ENCODE measurements at regions not wholly inside any gene's neighbourhood (a gene's known extent, or its start where the extent isn't known, plus 50 kb on each side); places are given as distances from the start of the nearest gene placed in this dataset.
A peak's percentile ranks its signal among the peaks of the same experiment; 100 is the strongest.

DNA sequence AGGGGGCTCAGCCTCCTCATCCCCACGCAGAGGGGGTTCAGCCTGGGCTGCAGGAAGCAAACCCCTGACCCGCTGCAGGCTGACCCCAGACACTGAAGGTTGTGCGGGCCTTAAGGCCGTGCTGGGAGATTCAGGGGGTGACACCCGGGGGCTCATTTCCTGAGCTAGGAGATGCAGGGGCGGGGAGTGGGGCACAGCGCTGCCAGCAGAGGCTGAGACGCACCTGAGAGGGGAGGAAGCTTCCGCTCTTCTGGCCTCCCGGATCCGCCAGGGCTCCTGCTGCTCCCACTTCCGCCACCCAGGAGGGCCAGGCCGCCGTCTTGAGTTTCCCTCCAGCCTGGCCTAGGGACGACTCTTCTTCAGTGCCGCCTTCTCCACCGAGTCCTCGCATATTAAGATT is 173.2 kb upstream of the FOXF1 start:
- H3K27ac ChIP-seq, result no peak overlapping the region
- no peaks in the 10 kb centered on the region; a peak in 1 of 22 replicates for H4K20me1 ChIP-seq
- H3K4me2 ChIP-seq, result no peak overlapping the region
- H3K27me3 ChIP-seq, result peaks cover 0 to 13% (median 8%) of the 10 kb centered on the region in 11 experiments; a peak in 6 of 22 replicates
- H3K9ac ChIP-seq, result no peak overlapping the region
- peaks cover 0 to 10% (median 3%) of the 10 kb centered on the region in 10 experiments; a peak in 8 of 20 replicates for H3K4me1 ChIP-seq
- no peaks in the 10 kb centered on the region for H3K9me3 ChIP-seq (replicated peaks in 1 of 11)
- TF ChIP-seq Cebpa-rat (IDR thresholded peaks at IDR 0.05), result no peak
- no peak overlapping the region for H3K4me3 ChIP-seq
- no peaks in the 10 kb centered on the region for H3K36me3 ChIP-seq

- TF ChIP-seq Cebpa-rat (IDR thresholded peaks at IDR 0.05), result no peak
- no peak overlapping the region for H3K4me2 ChIP-seq
- no peak overlapping the region for H3K9ac ChIP-seq
- no peaks in the 10 kb centered on the region for H3K36me3 ChIP-seq
- no peak overlapping the region for H3K27ac ChIP-seq
- H3K27me3 ChIP-seq, result peaks cover 0 to 19% (median 9%) of the 10 kb centered on the region in 11 experiments; a peak in 11 of 22 replicates
- H4K20me1 ChIP-seq, result no peaks in the 10 kb centered on the region; a peak in 1 of 22 replicates
- H3K4me1 ChIP-seq, result peaks cover 0 to 10% (median 6%) of the 10 kb centered on the region in 10 experiments; a peak in 8 of 20 replicates
- H3K9me3 ChIP-seq (replicated peaks in 1 of 11), result no peaks in the 10 kb centered on the region
- no peak overlapping the region for H3K4me3 ChIP-seq
Measured at GRCh38 chr16:86337581-86338402, 172.5 kb upstream of the FOXF1 start.

DNA sequence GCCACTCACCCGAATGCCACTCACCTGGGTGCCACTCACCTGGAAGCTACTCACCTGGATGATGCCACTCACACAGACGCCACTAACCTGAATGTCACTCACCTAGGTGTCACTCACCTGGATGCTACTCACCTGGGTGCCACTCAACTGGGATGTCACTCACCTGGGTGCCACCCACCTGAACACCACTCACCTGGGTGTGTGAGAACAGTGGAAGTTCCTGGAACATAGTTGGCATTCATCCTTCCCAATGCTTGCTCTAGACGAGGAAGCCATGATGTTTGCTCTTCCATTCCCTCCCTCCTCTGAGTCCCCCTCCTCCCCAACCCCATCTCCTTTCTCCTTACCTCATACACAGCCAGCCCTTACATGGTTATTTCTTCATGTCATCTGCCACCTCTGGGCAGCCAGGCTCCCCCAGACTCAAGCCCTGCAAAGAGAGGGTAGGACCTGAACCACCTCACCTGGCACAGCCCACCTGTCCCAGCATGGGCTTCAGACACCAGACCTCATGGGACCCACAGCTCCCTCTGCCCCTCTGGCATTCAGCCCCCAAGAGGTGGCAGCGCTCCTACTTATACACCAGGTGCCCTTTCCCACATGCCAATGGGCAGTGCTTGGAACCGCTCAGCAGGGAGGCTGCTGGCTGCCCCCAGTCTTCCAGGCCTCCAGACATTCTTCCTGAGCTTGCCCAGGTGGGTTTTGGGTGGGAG is 171.8 kb upstream of the FOXF1 start:
- Histone ChIP-seq H3K9ac (no peak overlapping the region), H3K4me3 (no peak overlapping the region), H3K27me3 (peaks cover 0 to 24% (median 15%) of the 10 kb centered on the region in 11 experiments; a peak in 11 of 22 replicates), H3K36me3 (no peaks in the 10 kb centered on the region), H3K27ac (no peak overlapping the region), H4K20me1 (no peaks in the 10 kb centered on the region; a peak in 1 of 22 replicates), H3K9me3 (replicated peaks in 1 of 11) (no peaks in the 10 kb centered on the region), H3K4me1 (peaks cover 0 to 10% (median 6%) of the 10 kb centered on the region in 10 experiments; a peak in 8 of 20 replicates), H3K4me2 (no peak overlapping the region)
- no peak for TF ChIP-seq Cebpa-rat (IDR thresholded peaks at IDR 0.05)

GRCh38 chr16:86342161-86342834 is 168.0 kb upstream of the FOXF1 start:
- Histone ChIP-seq H3K36me3 (no peaks in the 10 kb centered on the region), H3K27me3 (peaks cover 0 to 31% (median 19%) of the 10 kb centered on the region in 11 experiments; a peak in 13 of 22 replicates), H3K4me1 (peaks cover 0 to 10% (median 6%) of the 10 kb centered on the region in 10 experiments; a peak in 8 of 20 replicates), H3K4me3 (no peak overlapping the region), H3K4me2 (peak overlapping the region in 2 of 11 experiments; percentile 17 to 25; a peak in 2 of 22 replicates), H3K9ac (no peak overlapping the region), H4K20me1 (no peaks in the 10 kb centered on the region; a peak in 1 of 22 replicates), H3K27ac (no peak overlapping the region), H3K9me3 (replicated peaks in 1 of 11) (no peaks in the 10 kb centered on the region)
- TF ChIP-seq Cebpa-rat (IDR thresholded peaks at IDR 0.05), result no peak

GRCh38 chr16:86343027-86343795 is 167.1 kb upstream of the FOXF1 start:
- Histone ChIP-seq H3K4me3 (no peak overlapping the region), H3K4me2 (no peak overlapping the region), H3K27ac (no peak overlapping the region)

DNA sequence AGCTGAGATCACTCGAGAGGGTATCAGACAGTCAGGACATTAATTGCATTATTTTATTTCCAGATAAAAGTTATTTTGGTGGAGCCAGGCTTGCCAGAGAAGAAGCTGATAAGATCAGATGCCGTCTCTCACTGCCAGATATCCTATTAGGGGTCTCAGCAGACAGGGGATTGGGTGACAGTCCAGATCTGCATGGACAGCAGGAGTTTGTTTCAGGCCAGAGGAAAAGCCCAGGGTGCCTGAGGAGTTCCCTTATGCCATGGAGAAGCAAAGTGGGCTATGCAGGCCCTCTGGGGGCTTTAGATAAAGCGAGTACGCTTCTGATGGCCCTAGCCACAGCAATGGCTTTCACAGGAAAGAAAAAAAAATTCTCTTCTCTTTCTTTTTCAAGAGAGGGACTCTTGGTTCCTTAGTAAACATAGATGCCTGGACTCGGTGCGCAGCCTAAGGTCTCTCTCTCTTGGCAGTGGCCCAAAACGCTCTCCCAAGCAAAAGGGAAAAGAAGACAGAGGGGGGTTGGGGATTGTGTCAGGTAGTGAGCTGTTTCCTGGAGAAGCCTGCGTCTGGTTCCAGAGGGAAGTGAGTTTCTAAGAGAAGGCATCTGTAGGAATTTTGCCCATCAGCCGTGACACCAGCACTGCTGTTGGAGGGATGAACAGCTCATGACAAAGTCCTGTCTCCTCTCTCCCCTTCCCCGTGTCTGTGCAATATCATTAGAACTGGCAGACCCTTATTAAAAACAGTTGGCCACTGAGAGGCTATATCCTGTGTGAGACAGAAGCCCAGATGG is 166.3 kb upstream of the FOXF1 start:
- Histone ChIP-seq H3K4me3 (no peak overlapping the region), H3K27me3 (peaks cover 0 to 31% (median 19%) of the 10 kb centered on the region in 11 experiments; a peak in 13 of 22 replicates), H3K9me3 (replicated peaks in 1 of 11) (no peaks in the 10 kb centered on the region), H3K27ac (no peak overlapping the region), H4K20me1 (no peaks in the 10 kb centered on the region; a peak in 3 of 22 replicates), H3K36me3 (no peaks in the 10 kb centered on the region), H3K9ac (no peak overlapping the region), H3K4me1 (peaks cover 0 to 10% (median 6%) of the 10 kb centered on the region in 10 experiments; a peak in 8 of 20 replicates), H3K4me2 (no peak overlapping the region)
- TF ChIP-seq Cebpa-rat (IDR thresholded peaks at IDR 0.05), result no peak

More at GRCh38 chr16:86343027-86343795, 167.1 kb upstream of the FOXF1 start:
- no peaks in the 10 kb centered on the region for H3K36me3 ChIP-seq
- no peaks in the 10 kb centered on the region; a peak in 2 of 22 replicates for H4K20me1 ChIP-seq
- H3K9me3 ChIP-seq (replicated peaks in 1 of 11), result no peaks in the 10 kb centered on the region
- no peak for TF ChIP-seq Cebpa-rat (IDR thresholded peaks at IDR 0.05)
- H3K9ac ChIP-seq, result no peak overlapping the region
- H3K4me1 ChIP-seq, result peaks cover 0 to 10% (median 6%) of the 10 kb centered on the region in 10 experiments; a peak in 8 of 20 replicates
- peaks cover 0 to 31% (median 19%) of the 10 kb centered on the region in 11 experiments; a peak in 13 of 22 replicates for H3K27me3 ChIP-seq

DNA sequence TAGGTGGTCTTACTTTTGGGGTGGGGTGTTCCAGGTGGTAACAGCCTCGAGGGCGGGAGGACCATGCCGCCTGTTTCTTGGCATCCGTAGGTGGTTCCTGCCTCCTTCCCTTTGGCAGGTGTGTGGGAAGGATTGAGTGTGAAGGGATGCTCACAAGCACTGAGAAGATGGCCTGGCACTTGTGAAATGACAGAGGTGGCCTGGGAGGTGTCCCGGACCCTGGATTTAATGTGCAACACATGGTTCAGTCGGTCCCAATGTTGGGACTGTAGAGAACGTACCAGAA is 165.8 kb upstream of the FOXF1 start:
- Histone ChIP-seq H3K36me3 (no peaks in the 10 kb centered on the region), H3K9ac (no peak overlapping the region), H3K27ac (no peak overlapping the region), H3K27me3 (peaks cover 0 to 31% (median 19%) of the 10 kb centered on the region in 11 experiments; a peak in 13 of 22 replicates), H4K20me1 (no peaks in the 10 kb centered on the region; a peak in 3 of 22 replicates), H3K4me2 (no peak overlapping the region), H3K4me3 (no peak overlapping the region), H3K9me3 (replicated peaks in 1 of 11) (no peaks in the 10 kb centered on the region), H3K4me1 (peaks cover 0 to 10% (median 6%) of the 10 kb centered on the region in 10 experiments; a peak in 8 of 20 replicates)
- TF ChIP-seq Cebpa-rat (IDR thresholded peaks at IDR 0.05), result no peak

DNA sequence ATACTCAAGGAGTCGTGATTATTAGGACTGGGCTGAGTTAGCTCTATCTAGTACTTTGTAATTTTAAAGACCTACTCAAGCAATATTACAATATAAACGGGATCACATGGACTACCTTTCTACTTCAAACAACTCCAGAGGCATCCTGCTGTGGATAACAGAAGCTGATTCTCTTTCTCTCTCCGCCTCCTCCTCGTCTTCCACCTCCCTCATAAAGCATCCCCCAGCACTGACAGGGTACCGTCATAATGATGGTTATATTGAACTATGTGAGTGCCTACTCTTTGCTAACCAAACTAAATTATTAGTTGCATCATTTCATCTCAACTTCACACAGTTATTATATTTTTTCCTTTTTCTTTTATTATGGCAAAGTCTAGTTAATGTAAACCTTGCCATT is 165.4 kb upstream of the FOXF1 start:
- no peaks in the 10 kb centered on the region; a peak in 3 of 22 replicates for H4K20me1 ChIP-seq
- no peak overlapping the region for H3K4me2 ChIP-seq
- no peak overlapping the region for H3K9ac ChIP-seq
- peaks cover 0 to 10% (median 6%) of the 10 kb centered on the region in 10 experiments; a peak in 8 of 20 replicates for H3K4me1 ChIP-seq
- TF ChIP-seq Cebpa-rat (IDR thresholded peaks at IDR 0.05), result no peak
- no peak overlapping the region for H3K27ac ChIP-seq
- peaks cover 0 to 31% (median 22%) of the 10 kb centered on the region in 11 experiments; a peak in 13 of 22 replicates for H3K27me3 ChIP-seq
- H3K9me3 ChIP-seq (replicated peaks in 1 of 11), result no peaks in the 10 kb centered on the region
- H3K36me3 ChIP-seq, result no peaks in the 10 kb centered on the region
- no peak overlapping the region for H3K4me3 ChIP-seq

Measured in BLaER1 treated with 17β-estradiol and CSF1 and Interleukin-3, amounts not matched to agents 10 nM and 100 nM (cell line).